Keratinocyte (primary cell): ENCODE measurements at regions not wholly inside any gene's neighbourhood (a gene's known extent, or its start where the extent isn't known, plus 50 kb on each side); places are given as distances from the start of the nearest gene placed in this dataset.

Experiments
- DNase-seq: peaks from one replicate; pipeline ENCODE4 v3.0.0-alpha.2; 2011; ENCODE audit warnings: low read depth, missing footprints, low spot score
- FAIRE-seq: peaks from 2 replicates; lab custom pipeline; 2011; peaks lifted over from hg19 to GRCh38; lab: Jason Lieb, UNC
- H2AFZ ChIP-seq: 2 replicates; pipeline ENCODE4 v1.6.0; 2012; ENCODE audit warnings: low read length, control low read depth, inconsistent platforms; ENCODE audit not compliant: control insufficient read depth
- H3K27ac ChIP-seq: 2 replicates; pipeline ENCODE4 v1.5.1; 2011; ENCODE audit warnings: low read length; ENCODE audit not compliant: control insufficient read depth, insufficient read depth
- H3K27me3 ChIP-seq: 3 replicates; pipeline ENCODE4 v1.6.0; 2011; ENCODE audit warnings: low read length; ENCODE audit not compliant: control insufficient read depth, insufficient read depth; ENCODE audit errors: extremely low read depth
- H3K36me3 ChIP-seq, 2 experiments: 2 replicates in 1 of 2; 3 replicates in 1 of 2; pipeline ENCODE4 v1.5.1; 2011; ENCODE audit warnings: low read length in 2 of 2, mild to moderate bottlenecking in 1 of 2; ENCODE audit not compliant: control insufficient read depth in 2 of 2, insufficient read depth in 2 of 2; ENCODE audit errors: extremely low read depth in 1 of 2
- H3K4me1 ChIP-seq: 3 replicates; pipeline ENCODE4 v1.5.1; 2011; ENCODE audit warnings: low read length; ENCODE audit not compliant: control insufficient read depth, insufficient read depth; ENCODE audit errors: extremely low read depth
- H3K4me2 ChIP-seq: 3 replicates; pipeline ENCODE4 v1.6.0; 2011; ENCODE audit warnings: low read depth, low read length; ENCODE audit not compliant: control insufficient read depth, insufficient read depth; ENCODE audit errors: extremely low read depth
- H3K4me3 ChIP-seq, 3 experiments: fragments of 200-600 bp in 1 of 3; sonication (generic) in 1 of 3; 2 replicates in 2 of 3; 3 replicates in 1 of 3; pipeline ENCODE4 v1.5.1; 2011 to 2016; ENCODE audit warnings: low read length in 3 of 3, mild to moderate bottlenecking in 3 of 3, control low read depth in 2 of 3, inconsistent platforms in 1 of 3, low read depth in 1 of 3, mixed read lengths in 1 of 3, mixed run types in 1 of 3, moderate library complexity in 1 of 3; ENCODE audit not compliant: control insufficient read depth in 2 of 3, insufficient read depth in 2 of 3; ENCODE audit errors: extremely low read depth in 1 of 3
- H3K79me2 ChIP-seq: 2 replicates; pipeline ENCODE4 v1.6.0; 2012; ENCODE audit warnings: low read length; ENCODE audit not compliant: control insufficient read depth, insufficient read depth
- H3K9ac ChIP-seq: 3 replicates; pipeline ENCODE4 v1.6.0; 2011; ENCODE audit warnings: low read length; ENCODE audit not compliant: control insufficient read depth, insufficient read depth; ENCODE audit errors: extremely low read depth
- H3K9me1 ChIP-seq: 3 replicates; pipeline ENCODE4 v1.6.0; 2011; ENCODE audit warnings: low read length; ENCODE audit not compliant: control insufficient read depth, insufficient read depth; ENCODE audit errors: extremely low read depth
- H3K9me3 ChIP-seq: 2 replicates; pipeline ENCODE4 v1.5.1; 2012; ENCODE audit warnings: low read depth, low read length; ENCODE audit not compliant: control insufficient read depth
- H4K20me1 ChIP-seq: 3 replicates; pipeline ENCODE4 v1.6.0; 2011; ENCODE audit warnings: low read length; ENCODE audit not compliant: control insufficient read depth, insufficient read depth; ENCODE audit errors: extremely low read depth
- CTCF ChIP-seq, 3 experiments: IDR thresholded peaks in 1 of 3; conservative IDR thresholded peaks in 1 of 3; optimal IDR thresholded peaks in 1 of 3; 2 replicates in 2 of 3; 3 replicates in 1 of 3; pipeline versions ENCODE3 to v1.5.1; 2011; ENCODE audit warnings: low read length in 3 of 3, mild to moderate bottlenecking in 3 of 3, moderate library complexity in 2 of 3, control low read depth in 1 of 3, inconsistent platforms in 1 of 3; ENCODE audit not compliant: insufficient read depth in 2 of 3; ENCODE audit errors: extremely low read depth in 1 of 3
- EZH2 ChIP-seq: IDR thresholded peaks from one replicate; pipeline ENCODE4 v1.6.1; 2012; ENCODE audit warnings: inconsistent platforms, mild to moderate bottlenecking, low read length, moderate library complexity
- dilution Hi-C: fragments of 300-500 bp; cut with MboI; formaldehyde crosslinking; loops from one replicate; pipeline ENCODE4 v1.7.0; 2020; ENCODE audit warnings: low sequenced_read_pairs; ENCODE audit not compliant: extremely low pct_ligation_motif_present

GRCh38 chr2:59594671-59595222 is 958.7 kb downstream of the BCL11A start:
- Histone ChIP-seq H3K36me3 (no peaks in the 10 kb centered on the region), H3K79me2 (no peaks in the 10 kb centered on the region), H4K20me1 (no peaks in the 10 kb centered on the region), H2AFZ (no peak overlapping the region), H3K9ac (no peak overlapping the region), H3K4me1 (no peaks in the 10 kb centered on the region), H3K27me3 (no peaks in the 10 kb centered on the region), H3K4me2 (no peak overlapping the region), H3K27ac (no peak overlapping the region), H3K9me1 (no peaks in the 10 kb centered on the region), H3K4me3 (no peak overlapping the region), H3K9me3 (no peaks in the 10 kb centered on the region)
- dilution Hi-C loops, result no loop called here
- no peak for DNase-seq
- no peak for FAIRE-seq
- TF ChIP-seq EZH2, result no peak
- TF ChIP-seq CTCF (optimal IDR thresholded peaks at IDR 0.05 in 1 of 3, IDR thresholded peaks at IDR 0.05 in 1 of 3, conservative IDR thresholded peaks at IDR 0.05 in 1 of 3; ENCODE audit: extremely low read depth in 1 of 3, insufficient read depth in 2 of 3, low read length in 3 of 3), result no peak

- Histone ChIP-seq H3K4me2 (no peak overlapping the region), H3K9me1 (no peaks in the 10 kb centered on the region), H3K4me1 (no peaks in the 10 kb centered on the region), H3K9ac (no peak overlapping the region), H3K4me3 (no peak overlapping the region), H3K36me3 (no peaks in the 10 kb centered on the region), H3K9me3 (no peaks in the 10 kb centered on the region), H3K79me2 (no peaks in the 10 kb centered on the region), H3K27ac (no peak overlapping the region), H2AFZ (no peak overlapping the region), H4K20me1 (no peaks in the 10 kb centered on the region), H3K27me3 (no peaks in the 10 kb centered on the region)
- no peak for FAIRE-seq
- dilution Hi-C loops, result no loop called here
- no peak for DNase-seq
- TF ChIP-seq EZH2 (no peak), CTCF (optimal IDR thresholded peaks at IDR 0.05 in 1 of 3, IDR thresholded peaks at IDR 0.05 in 1 of 3, conservative IDR thresholded peaks at IDR 0.05 in 1 of 3; ENCODE audit: extremely low read depth in 1 of 3, insufficient read depth in 2 of 3, low read length in 3 of 3) (no peak)
These were observed 962.7 kb downstream of the BCL11A start for GRCh38 chr2:59590798-59591197.
